CD14-positive monocyte (primary cell): ENCODE measurements at regions not wholly inside any gene's neighbourhood (a gene's known extent, or its start where the extent isn't known, plus 50 kb on each side); places are given as distances from the start of the nearest gene placed in this dataset.

ENCODE experiments used
- DNase-seq, 3 donors: peaks; one replicate each; pipeline ENCODE4 v3.0.0-alpha.2; 2011 to 2022
- H2AFZ ChIP-seq: 2 replicates; pipeline ENCODE4 v1.6.0; 2012; ENCODE audit warnings: mild to moderate bottlenecking, low read depth, low read length, inconsistent platforms; ENCODE audit not compliant: insufficient read depth, poor library complexity, severe bottlenecking
- H3K27ac ChIP-seq, 2 donors: 1 replicate in 1 of 2; 2 replicates in 1 of 2; pipeline ENCODE4 v1.5.1; 2012 to 2013; ENCODE audit warnings: low read length in 2 of 2, control low read depth in 1 of 2, inconsistent platforms in 1 of 2, low read depth in 1 of 2, mild to moderate bottlenecking in 1 of 2
- H3K27me3 ChIP-seq, 2 donors: one replicate each; pipeline versions ENCODE4 v1.6.0 to v1.6.1; 2011 to 2013; ENCODE audit warnings: low read length in 2 of 2; ENCODE audit not compliant: control insufficient read depth in 2 of 2, insufficient read depth in 2 of 2
- H3K36me3 ChIP-seq, 2 donors: replicated peaks in 1 of 2; 1 replicate in 1 of 2; 2 replicates in 1 of 2; pipeline versions ENCODE4 v1.5.1 to v1.6.1; 2012 to 2013; ENCODE audit warnings: low read length in 2 of 2, control low read depth in 1 of 2, inconsistent platforms in 1 of 2, mild to moderate bottlenecking in 1 of 2; ENCODE audit not compliant: insufficient read depth in 2 of 2, control insufficient read depth in 1 of 2
- H3K4me1 ChIP-seq, 2 donors: 1 replicate in 1 of 2; 2 replicates in 1 of 2; pipeline versions ENCODE4 v1.5.1 to v1.6.1; 2012 to 2013; ENCODE audit warnings: low read length in 2 of 2, control low read depth in 1 of 2, inconsistent platforms in 1 of 2, mild to moderate bottlenecking in 1 of 2, moderate library complexity in 1 of 2; ENCODE audit not compliant: insufficient read depth in 2 of 2, control insufficient read depth in 1 of 2
- H3K4me2 ChIP-seq: replicated peaks from 2 replicates; pipeline ENCODE3; 2012; ENCODE audit warnings: low read length, moderate library complexity, mild to moderate bottlenecking; ENCODE audit not compliant: poor library complexity, severe bottlenecking; ENCODE audit errors: extremely low read depth
- H3K4me3 ChIP-seq, 3 experiments: fragments of 200-600 bp in 1 of 3; sonication (generic) in 1 of 3; replicated peaks in 1 of 3; 1 replicate in 2 of 3; 2 replicates in 1 of 3; pipeline ENCODE4 v1.5.1; 2011 to 2013; ENCODE audit warnings: low read length in 3 of 3, mild to moderate bottlenecking in 3 of 3, control low read depth in 2 of 3, low read depth in 2 of 3, inconsistent platforms in 1 of 3, moderate library complexity in 1 of 3
- H3K79me2 ChIP-seq: 2 replicates; pipeline ENCODE4 v1.6.0; 2012; ENCODE audit warnings: mild to moderate bottlenecking, control low read depth, inconsistent platforms, low read length, moderate library complexity; ENCODE audit not compliant: insufficient read depth
- H3K9ac ChIP-seq: 2 replicates; pipeline ENCODE4 v1.6.0; 2017; ENCODE audit warnings: low read length, mild to moderate bottlenecking; ENCODE audit not compliant: insufficient read depth, poor library complexity, severe bottlenecking
- H3K9me3 ChIP-seq, 2 donors: replicated peaks in 1 of 2; 1 replicate in 1 of 2; 2 replicates in 1 of 2; pipeline versions ENCODE4 v1.5.1 to v1.6.1; 2012 to 2013; ENCODE audit warnings: low read length in 2 of 2, control low read depth in 1 of 2; ENCODE audit not compliant: control insufficient read depth in 1 of 2, insufficient read depth in 1 of 2
- H4K20me1 ChIP-seq: 2 replicates; pipeline ENCODE4 v1.6.0; 2012; ENCODE audit warnings: mild to moderate bottlenecking, low read length, control low read depth, moderate library complexity; ENCODE audit not compliant: insufficient read depth
- H3K27ac Mint-ChIP-seq, 7 donors: one replicate each; pipeline ENCODE4 v1.8.0; 2020; ENCODE audit warnings: mild to moderate bottlenecking in 7 of 7, mixed read lengths in 7 of 7, moderate library complexity in 6 of 7, inconsistent platforms in 2 of 7
- H3K27me3 Mint-ChIP-seq, 3 donors: one replicate each; pipeline ENCODE4 v1.8.0; 2021 to 2022; ENCODE audit warnings: low read depth in 3 of 3, mild to moderate bottlenecking in 3 of 3, mixed read lengths in 3 of 3, moderate library complexity in 3 of 3, inconsistent platforms in 1 of 3
- H3K36me3 Mint-ChIP-seq, 2 donors: one replicate each; pipeline ENCODE4 v1.8.0; 2020; ENCODE audit warnings: mixed read lengths in 2 of 2, inconsistent platforms in 1 of 2, mild to moderate bottlenecking in 1 of 2
- H3K4me1 Mint-ChIP-seq: one replicate; pipeline ENCODE4 v1.8.0; 2020; ENCODE audit warnings: mild to moderate bottlenecking, mixed read lengths
- H3K4me3 Mint-ChIP-seq, 2 donors: one replicate each; pipeline ENCODE4 v1.8.0; 2020; ENCODE audit warnings: mild to moderate bottlenecking in 2 of 2, mixed read lengths in 2 of 2, moderate library complexity in 1 of 2
- H3K9me3 Mint-ChIP-seq, 7 donors: one replicate each; pipeline ENCODE4 v1.8.0; 2020 to 2022; ENCODE audit warnings: mixed read lengths in 7 of 7, mild to moderate bottlenecking in 6 of 7, moderate library complexity in 6 of 7, inconsistent platforms in 2 of 7
- WGBS: methylation state at CpG from one replicate; pipeline ENCODE4 v1.1.5; 2013; ENCODE audit warnings: missing lambda C conversion rate; ENCODE audit not compliant: insufficient coverage; 5-methylcytosine and 5-hydroxymethylcytosine counted together
- intact Hi-C, 2 donors: fragments of 100-400 bp; cut with micrococcal nuclease; formaldehyde crosslinking; loops; one replicate each; pipeline versions ENCODE4 v1.15.0 to v1.15.1; 2023
- TF ChIP-seq, protein P1 (sequence below): fragments of 200-600 bp; IDR thresholded peaks from one replicate; pipeline ENCODE4 v1.8.0; 2022; ENCODE audit warnings: antibody characterized with exemption, mild to moderate bottlenecking

DNA sequence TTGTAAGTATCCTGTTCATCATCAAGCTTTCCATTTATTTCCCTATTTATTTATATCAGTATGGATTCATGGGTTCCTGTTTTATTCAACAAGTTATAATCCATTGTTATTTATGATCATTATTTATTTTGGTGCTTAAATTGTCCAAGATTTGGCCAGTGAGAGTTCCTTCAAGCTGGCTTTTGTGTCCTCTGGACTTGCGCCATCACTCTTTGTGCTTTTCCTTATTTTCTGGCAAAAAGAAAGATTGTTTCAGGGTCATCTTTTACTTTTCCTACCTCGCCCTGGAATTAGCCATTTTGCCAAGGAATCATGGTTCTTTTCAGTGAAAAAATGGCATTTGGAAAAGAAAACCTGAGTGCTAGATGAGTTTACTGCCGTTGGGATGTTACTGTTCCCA lies 193.4 kb downstream of the ADAMTS15 start:
- no peak overlapping the region for H3K4me2 ChIP-seq
- DNase-seq = no peak
- no peaks in the 10 kb centered on the region for H3K79me2 ChIP-seq
- no peaks in the 10 kb centered on the region for H3K4me1 ChIP-seq
- H3K27me3 Mint-ChIP-seq = peaks cover 0 to 5% (median 2%) of the 10 kb centered on the region in 3 donors
- H2AFZ ChIP-seq = no peak overlapping the region
- no peak overlapping the region for H3K4me3 Mint-ChIP-seq
- no peaks in the 10 kb centered on the region for H4K20me1 ChIP-seq
- no peaks in the 10 kb centered on the region for H3K9me3 ChIP-seq
- intact Hi-C loops = no loop called here
- no peaks in the 10 kb centered on the region for H3K27me3 ChIP-seq
- no peaks in the 10 kb centered on the region for H3K36me3 ChIP-seq
- H3K9me3 Mint-ChIP-seq = peaks cover 0 to 1% (median 0%) of the 10 kb centered on the region in 7 donors
- H3K36me3 Mint-ChIP-seq = no peaks in the 10 kb centered on the region
- WGBS = 85% methylated on average over 2 of the region's 3 CpGs
- H3K27ac Mint-ChIP-seq = no peak overlapping the region
- no peak overlapping the region for H3K4me3 ChIP-seq
- no peaks in the 10 kb centered on the region for H3K4me1 Mint-ChIP-seq
- TF ChIP-seq, protein P1, sequence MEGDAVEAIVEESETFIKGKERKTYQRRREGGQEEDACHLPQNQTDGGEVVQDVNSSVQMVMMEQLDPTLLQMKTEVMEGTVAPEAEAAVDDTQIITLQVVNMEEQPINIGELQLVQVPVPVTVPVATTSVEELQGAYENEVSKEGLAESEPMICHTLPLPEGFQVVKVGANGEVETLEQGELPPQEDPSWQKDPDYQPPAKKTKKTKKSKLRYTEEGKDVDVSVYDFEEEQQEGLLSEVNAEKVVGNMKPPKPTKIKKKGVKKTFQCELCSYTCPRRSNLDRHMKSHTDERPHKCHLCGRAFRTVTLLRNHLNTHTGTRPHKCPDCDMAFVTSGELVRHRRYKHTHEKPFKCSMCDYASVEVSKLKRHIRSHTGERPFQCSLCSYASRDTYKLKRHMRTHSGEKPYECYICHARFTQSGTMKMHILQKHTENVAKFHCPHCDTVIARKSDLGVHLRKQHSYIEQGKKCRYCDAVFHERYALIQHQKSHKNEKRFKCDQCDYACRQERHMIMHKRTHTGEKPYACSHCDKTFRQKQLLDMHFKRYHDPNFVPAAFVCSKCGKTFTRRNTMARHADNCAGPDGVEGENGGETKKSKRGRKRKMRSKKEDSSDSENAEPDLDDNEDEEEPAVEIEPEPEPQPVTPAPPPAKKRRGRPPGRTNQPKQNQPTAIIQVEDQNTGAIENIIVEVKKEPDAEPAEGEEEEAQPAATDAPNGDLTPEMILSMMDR = no peak
- H3K27ac ChIP-seq = no peak overlapping the region
- H3K9ac ChIP-seq = no peak overlapping the region

DNA sequence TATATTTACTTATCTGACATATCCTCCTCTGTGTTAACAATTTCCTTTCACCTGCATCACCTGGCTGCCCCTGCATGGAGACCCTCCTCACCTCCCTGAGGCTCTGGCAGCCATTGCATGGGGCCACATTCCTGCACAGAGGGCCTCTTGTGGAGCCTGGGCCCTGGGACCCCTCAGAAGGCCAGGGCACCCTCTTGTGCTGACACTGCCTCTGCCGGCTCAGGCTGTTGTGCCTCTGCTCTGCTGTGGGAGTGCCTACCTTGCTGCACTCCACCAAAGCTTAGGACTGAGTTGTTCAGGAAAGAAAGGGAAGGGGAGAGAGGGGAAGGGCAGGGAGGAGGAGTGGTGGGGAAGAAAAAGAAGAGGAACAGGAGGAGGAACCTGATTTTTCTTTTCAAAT lies 194.5 kb downstream of the ADAMTS15 start:
- H3K27me3 ChIP-seq = no peaks in the 10 kb centered on the region
- H3K9ac ChIP-seq = no peak overlapping the region
- H3K9me3 ChIP-seq = no peaks in the 10 kb centered on the region
- H2AFZ ChIP-seq = no peak overlapping the region
- no peaks in the 10 kb centered on the region for H3K79me2 ChIP-seq
- no peaks in the 10 kb centered on the region for H3K36me3 ChIP-seq
- Mint-ChIP-seq H3K27me3 (peaks cover 1 to 5% (median 2%) of the 10 kb centered on the region in 3 donors), H3K4me1 (no peaks in the 10 kb centered on the region), H3K4me3 (no peak overlapping the region), H3K27ac (no peak overlapping the region), H3K9me3 (peaks cover 0 to 2% (median 0%) of the 10 kb centered on the region in 7 donors), H3K36me3 (no peaks in the 10 kb centered on the region)
- H3K27ac ChIP-seq = no peak overlapping the region
- no peaks in the 10 kb centered on the region for H3K4me1 ChIP-seq
- intact Hi-C loops = no loop called here
- no peak overlapping the region for H3K4me3 ChIP-seq
- DNase-seq = no peak
- H3K4me2 ChIP-seq = no peak overlapping the region
- no peaks in the 10 kb centered on the region for H4K20me1 ChIP-seq
- TF ChIP-seq, protein P1 = no peak
- WGBS = 83% methylated on average over 1 of the region's 1 CpG
